CD8-positive, alpha-beta memory T cell (primary cell): ENCODE measurements at regions not wholly inside any gene's neighbourhood (a gene's known extent, or its start where the extent isn't known, plus 50 kb on each side); places are given as distances from the start of the nearest gene placed in this dataset.

Experiments
- CTCF ChIA-PET: fragments of 350-600 bp; sonication (Branson Sonifier 250); formaldehyde crosslinking; loops from one replicate; lab custom pipeline; 2021; ENCODE audit warnings: antibody characterized with exemption; lab: Charles Lee
- POLR2A ChIA-PET: fragments of 350-600 bp; sonication (Branson Sonifier 250); formaldehyde crosslinking; loops from one replicate; lab custom pipeline; 2021; ENCODE audit warnings: antibody characterized with exemption; lab: Charles Lee
- DNase-seq, 5 donors: peaks; one replicate each; pipeline versions ENCODE4 v3.0.0 to v3.0.0-alpha.2; 2020 to 2022; ENCODE audit warnings: mixed read lengths in 1 of 5
- H3K27ac ChIP-seq: one replicate; pipeline ENCODE4 v1.7.0; 2013; ENCODE audit warnings: low read depth, mild to moderate bottlenecking, low read length, moderate library complexity
- H3K27me3 ChIP-seq: 2 replicates; pipeline ENCODE4 v1.7.0; 2013; ENCODE audit warnings: low read length, mild to moderate bottlenecking; ENCODE audit not compliant: insufficient read depth, poor library complexity, severe bottlenecking
- H3K36me3 ChIP-seq: 2 replicates; pipeline ENCODE4 v1.7.0; 2013; ENCODE audit warnings: mild to moderate bottlenecking, low read length, moderate library complexity; ENCODE audit not compliant: insufficient read depth
- H3K4me1 ChIP-seq: 2 replicates; pipeline ENCODE4 v1.7.0; 2013; ENCODE audit warnings: mild to moderate bottlenecking, low read length, moderate library complexity; ENCODE audit not compliant: insufficient read depth
- H3K4me3 ChIP-seq: 2 replicates; pipeline ENCODE4 v1.7.0; 2013; ENCODE audit warnings: mild to moderate bottlenecking, low read length
- H3K9me3 ChIP-seq: 2 replicates; pipeline ENCODE4 v1.7.0; 2013; ENCODE audit warnings: mild to moderate bottlenecking, low read length
- H3K27ac Mint-ChIP-seq, 8 donors: one replicate each; pipeline ENCODE4 v1.8.0; 2020 to 2021; ENCODE audit warnings: mixed read lengths in 8 of 8, mild to moderate bottlenecking in 6 of 8, inconsistent platforms in 3 of 8, moderate library complexity in 3 of 8
- H3K27me3 Mint-ChIP-seq, 2 donors: one replicate each; pipeline ENCODE4 v1.8.0; 2020 to 2021; ENCODE audit warnings: mixed read lengths in 2 of 2, mild to moderate bottlenecking in 1 of 2, moderate library complexity in 1 of 2
- H3K36me3 Mint-ChIP-seq, 3 donors: one replicate each; pipeline ENCODE4 v1.8.0; 2020 to 2021; ENCODE audit warnings: mixed read lengths in 3 of 3, inconsistent platforms in 1 of 3, mild to moderate bottlenecking in 1 of 3
- H3K4me1 Mint-ChIP-seq, 3 donors: one replicate each; pipeline ENCODE4 v1.8.0; 2020 to 2021; ENCODE audit warnings: mixed read lengths in 3 of 3, inconsistent platforms in 1 of 3, mild to moderate bottlenecking in 1 of 3
- H3K4me3 Mint-ChIP-seq, 7 donors: one replicate each; pipeline ENCODE4 v1.8.0; 2020 to 2021; ENCODE audit warnings: mixed read lengths in 7 of 7, mild to moderate bottlenecking in 6 of 7, moderate library complexity in 4 of 7, inconsistent platforms in 2 of 7
- H3K9me3 Mint-ChIP-seq, 5 donors: one replicate each; pipeline ENCODE4 v1.8.0; 2020 to 2022; ENCODE audit warnings: mixed read lengths in 5 of 5, mild to moderate bottlenecking in 3 of 5, moderate library complexity in 2 of 5, inconsistent platforms in 1 of 5

DNA sequence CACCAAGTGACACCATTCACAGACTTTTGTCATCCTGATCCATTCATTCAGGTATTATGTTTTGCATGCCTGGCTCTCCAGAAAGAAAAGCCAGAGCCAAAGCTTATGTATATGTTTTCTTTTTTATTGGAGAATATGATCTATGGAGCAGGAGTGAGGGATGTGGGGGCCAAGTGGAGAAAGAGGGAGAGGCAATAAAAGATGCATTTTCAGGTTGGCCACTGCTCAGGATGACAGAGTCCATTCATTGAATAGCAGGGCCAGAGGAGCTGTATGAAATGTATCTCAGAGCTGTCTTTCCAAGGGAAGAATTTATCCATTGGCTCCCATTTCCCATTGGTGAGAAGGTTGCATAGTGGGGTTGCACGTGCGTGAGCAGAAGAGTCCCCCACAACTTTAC, 416.1 kb downstream of the ATP23 start:
- Mint-ChIP-seq H3K4me1 (peaks cover 0 to 4% (median 0%) of the 10 kb centered on the region in 3 donors), H3K36me3 (no peaks in the 10 kb centered on the region)

DNA sequence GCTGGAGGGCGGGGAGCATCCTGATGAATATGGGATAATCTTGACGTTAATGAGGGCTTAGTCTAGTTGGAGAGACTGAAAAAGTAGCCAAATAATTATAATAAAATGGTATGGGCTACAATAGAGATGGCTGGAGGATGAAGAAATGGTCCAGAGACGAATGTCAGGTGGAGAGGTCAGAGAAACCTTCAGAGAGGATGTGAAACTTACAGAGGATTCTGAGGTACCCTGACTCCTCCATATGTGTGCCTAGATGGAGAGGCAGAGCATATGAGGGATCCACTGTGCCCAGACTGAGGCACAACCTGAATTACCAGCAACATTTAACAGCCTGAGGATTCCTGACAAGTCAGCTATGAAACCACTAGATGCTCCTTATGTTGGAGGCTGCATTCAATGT, 417.0 kb downstream of the ATP23 start:
- Histone ChIP-seq H3K27me3 (no peaks in the 10 kb centered on the region), H3K36me3 (no peaks in the 10 kb centered on the region), H3K4me1 (no peaks in the 10 kb centered on the region), H3K9me3 (no peaks in the 10 kb centered on the region), H3K27ac (no peak overlapping the region), H3K4me3 (no peak overlapping the region)
- H3K4me1 Mint-ChIP-seq = peaks cover 0 to 4% (median 0%) of the 10 kb centered on the region in 3 donors
- ChIA-PET CTCF (no interaction called here), POLR2A (no interaction called here)
- DNase-seq = no peak
- H3K27me3 Mint-ChIP-seq = peaks cover 3 to 9% of the 10 kb centered on the region in 2 donors
- H3K4me3 Mint-ChIP-seq = no peak overlapping the region
- no peak overlapping the region for H3K27ac Mint-ChIP-seq
- no peaks in the 10 kb centered on the region for H3K36me3 Mint-ChIP-seq
- peaks cover 0 to 2% (median 0%) of the 10 kb centered on the region in 5 donors for H3K9me3 Mint-ChIP-seq

More for the DNA sequence above, 416.1 kb downstream of the ATP23 start:
- CTCF ChIA-PET = interaction anchor here (1.2 kb wide), 1 partner anchor 9 kb away, joined by 4 read pairs; no protein-coding TSS in a partner anchor
- Histone ChIP-seq H3K27me3 (no peaks in the 10 kb centered on the region), H3K9me3 (no peaks in the 10 kb centered on the region), H3K27ac (no peak overlapping the region), H3K4me3 (no peak overlapping the region), H3K36me3 (no peaks in the 10 kb centered on the region), H3K4me1 (no peaks in the 10 kb centered on the region)
- POLR2A ChIA-PET = no interaction called here
- Mint-ChIP-seq H3K9me3 (peaks cover 0 to 2% (median 0%) of the 10 kb centered on the region in 5 donors), H3K27me3 (peaks cover 3 to 10% of the 10 kb centered on the region in 2 donors), H3K27ac (no peak overlapping the region), H3K4me3 (no peak overlapping the region)
- no peak for DNase-seq

DNA sequence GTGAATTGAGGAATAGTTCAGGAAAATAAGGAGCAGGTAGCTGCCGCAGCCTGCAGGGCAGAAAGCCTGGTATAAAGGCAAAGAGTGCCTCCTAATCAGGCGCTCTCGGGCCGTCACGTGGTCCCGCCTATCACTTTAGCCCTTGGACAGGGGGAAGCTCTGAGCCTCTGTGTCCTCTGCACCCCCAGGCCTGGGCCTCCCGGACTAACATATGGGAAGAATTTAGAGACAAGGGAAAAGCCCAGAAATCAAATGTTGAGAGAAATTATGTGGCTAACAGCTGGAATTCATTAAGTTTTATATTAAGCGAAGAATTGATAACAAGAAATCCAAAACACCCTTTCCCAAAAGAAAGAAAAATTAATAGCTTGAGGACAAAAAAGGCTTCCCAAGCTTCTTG, 417.7 kb downstream of the ATP23 start:
- H3K27ac Mint-ChIP-seq = no peak overlapping the region
- H3K27me3 ChIP-seq = no peaks in the 10 kb centered on the region
- DNase-seq = no peak
- H3K4me3 ChIP-seq = no peak overlapping the region
- ChIA-PET POLR2A (no interaction called here), CTCF (no interaction called here)
- no peaks in the 10 kb centered on the region for H3K36me3 ChIP-seq
- H3K4me1 ChIP-seq = no peaks in the 10 kb centered on the region
- H3K36me3 Mint-ChIP-seq = no peaks in the 10 kb centered on the region
- H3K9me3 ChIP-seq = no peaks in the 10 kb centered on the region
- H3K4me1 Mint-ChIP-seq = peaks cover 0 to 4% (median 0%) of the 10 kb centered on the region in 3 donors
- peaks cover 5 to 9% of the 10 kb centered on the region in 2 donors for H3K27me3 Mint-ChIP-seq
- H3K4me3 Mint-ChIP-seq = no peak overlapping the region
- H3K9me3 Mint-ChIP-seq = peaks cover 0 to 2% (median 0%) of the 10 kb centered on the region in 5 donors
- H3K27ac ChIP-seq = no peak overlapping the region

DNA sequence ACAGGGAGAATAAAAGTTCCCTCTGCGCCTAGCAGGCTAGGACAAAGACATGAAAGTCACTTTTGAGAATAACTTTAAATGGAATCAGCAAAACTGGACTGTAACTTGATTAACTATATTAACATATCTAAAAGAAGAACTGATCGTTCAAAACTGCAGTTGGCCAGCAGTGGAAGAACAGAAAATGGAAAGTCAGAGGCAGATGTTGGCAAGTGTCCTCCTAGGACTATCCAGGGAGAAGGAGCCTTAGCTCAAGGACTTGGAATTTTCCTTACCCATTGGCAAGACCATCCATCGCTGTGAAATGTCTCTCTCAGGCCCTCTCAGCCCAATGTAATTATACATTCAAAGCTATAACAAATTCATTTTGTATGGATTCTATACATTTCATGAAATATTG, 419.7 kb downstream of the ATP23 start:
- H3K27me3 ChIP-seq = no peaks in the 10 kb centered on the region
- no peaks in the 10 kb centered on the region for H3K36me3 ChIP-seq
- DNase-seq = no peak
- no peaks in the 10 kb centered on the region for H3K36me3 Mint-ChIP-seq
- no peak overlapping the region for H3K27ac Mint-ChIP-seq
- H3K9me3 ChIP-seq = no peaks in the 10 kb centered on the region
- peaks cover 0 to 4% (median 0%) of the 10 kb centered on the region in 3 donors for H3K4me1 Mint-ChIP-seq
- no peak overlapping the region for H3K4me3 ChIP-seq
- CTCF ChIA-PET = no interaction called here
- no peaks in the 10 kb centered on the region for H3K4me1 ChIP-seq
- H3K27me3 Mint-ChIP-seq = peaks cover 3 to 6% of the 10 kb centered on the region in 2 donors
- H3K27ac ChIP-seq = no peak overlapping the region
- H3K9me3 Mint-ChIP-seq = peaks cover 0 to 4% (median 0%) of the 10 kb centered on the region in 5 donors
- no peak overlapping the region for H3K4me3 Mint-ChIP-seq
- POLR2A ChIA-PET = no interaction called here

DNA sequence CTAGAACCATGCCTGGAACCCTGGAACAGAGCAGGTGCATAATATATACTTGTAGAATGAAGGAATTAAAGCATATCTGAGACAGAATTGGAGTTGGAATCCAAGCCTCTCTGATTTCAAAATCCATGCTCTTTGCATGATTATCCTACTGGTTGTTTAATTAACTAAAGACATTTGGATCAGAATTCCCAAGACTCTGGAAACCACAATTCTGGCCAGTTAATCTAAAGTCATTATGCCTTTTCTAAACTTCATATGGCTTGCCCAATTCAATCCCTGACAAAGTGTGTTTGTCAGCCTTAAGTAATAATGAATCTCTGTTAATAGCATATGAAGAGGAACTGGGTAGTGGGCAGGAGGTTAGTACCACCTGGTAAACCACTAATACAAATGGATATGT, 422.6 kb downstream of the ATP23 start:
- DNase-seq = no peak
- Mint-ChIP-seq H3K4me1 (no peaks in the 10 kb centered on the region), H3K27ac (no peak overlapping the region), H3K4me3 (no peak overlapping the region), H3K9me3 (peaks cover 0 to 2% (median 0%) of the 10 kb centered on the region in 5 donors), H3K36me3 (no peaks in the 10 kb centered on the region), H3K27me3 (peaks cover 3 to 6% of the 10 kb centered on the region in 2 donors)
- H3K27ac ChIP-seq = no peak overlapping the region
- no peak overlapping the region for H3K4me3 ChIP-seq
- H3K9me3 ChIP-seq = no peaks in the 10 kb centered on the region
- H3K36me3 ChIP-seq = no peaks in the 10 kb centered on the region
- H3K27me3 ChIP-seq = no peaks in the 10 kb centered on the region
- CTCF ChIA-PET = no interaction called here
- POLR2A ChIA-PET = no interaction called here
- H3K4me1 ChIP-seq = no peaks in the 10 kb centered on the region

DNA sequence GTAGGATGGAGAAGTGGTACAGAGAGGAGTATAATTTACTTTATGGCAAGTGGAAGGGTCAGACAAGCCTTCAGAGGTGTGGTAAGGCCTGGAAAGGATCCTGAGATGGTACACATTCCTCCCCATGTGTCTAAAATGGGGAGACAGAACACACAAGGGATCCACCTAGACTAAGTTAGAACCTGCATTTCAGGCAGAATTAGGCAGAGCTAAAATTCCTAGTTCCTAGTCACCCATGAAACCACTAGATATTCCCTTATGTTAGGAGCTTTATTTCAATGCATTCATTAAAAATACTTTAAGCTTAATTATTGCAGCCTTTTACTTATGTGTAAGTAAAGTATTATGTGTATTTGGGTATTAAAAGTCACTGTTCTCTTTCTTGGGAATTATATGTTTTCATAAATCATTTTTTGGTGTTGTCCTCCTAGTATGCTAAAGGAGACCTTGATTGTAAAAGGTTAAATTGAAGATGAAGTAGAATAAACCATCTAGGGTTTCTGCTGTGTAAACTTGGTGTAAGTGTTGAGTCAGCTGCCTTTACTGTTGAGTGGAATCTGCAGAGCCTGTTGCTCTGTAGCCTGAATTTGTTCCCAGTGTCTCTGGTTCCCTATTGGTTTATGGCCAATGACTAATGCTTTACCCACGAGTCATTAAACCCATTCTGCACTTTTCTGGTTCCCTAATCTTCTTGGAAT, 423.2 kb downstream of the ATP23 start:
- Mint-ChIP-seq H3K4me1 (no peaks in the 10 kb centered on the region), H3K36me3 (no peaks in the 10 kb centered on the region)
- H3K27me3 ChIP-seq = no peaks in the 10 kb centered on the region

DNA sequence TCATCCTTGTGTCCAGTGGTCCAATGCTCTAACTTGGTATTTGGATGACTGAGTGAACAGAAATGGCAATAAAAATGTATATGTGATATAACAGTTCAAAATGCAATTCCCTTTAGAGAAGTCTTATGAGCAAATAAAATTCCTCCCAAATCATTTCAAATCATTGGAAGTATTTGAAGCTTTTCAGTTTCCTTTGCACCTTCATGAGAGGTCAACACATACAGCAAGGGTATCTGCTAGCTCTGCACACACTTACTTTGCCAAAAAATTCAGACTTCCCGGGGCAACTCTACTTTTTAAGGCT, 423.7 kb downstream of the ATP23 start:
- CTCF ChIA-PET = no interaction called here
- H3K27ac ChIP-seq = no peak overlapping the region
- H3K36me3 ChIP-seq = no peaks in the 10 kb centered on the region
- POLR2A ChIA-PET = no interaction called here
- no peak overlapping the region for H3K4me3 ChIP-seq
- no peaks in the 10 kb centered on the region for H3K9me3 ChIP-seq
- Mint-ChIP-seq H3K9me3 (peaks cover 0 to 2% (median 0%) of the 10 kb centered on the region in 5 donors), H3K4me1 (no peaks in the 10 kb centered on the region), H3K4me3 (no peak overlapping the region), H3K27me3 (peaks cover 3 to 6% of the 10 kb centered on the region in 2 donors), H3K27ac (no peak overlapping the region), H3K36me3 (no peaks in the 10 kb centered on the region)
- H3K27me3 ChIP-seq = no peaks in the 10 kb centered on the region
- no peak for DNase-seq
- H3K4me1 ChIP-seq = no peaks in the 10 kb centered on the region

More for the DNA sequence above, 423.2 kb downstream of the ATP23 start:
- peaks cover 3 to 6% of the 10 kb centered on the region in 2 donors for H3K27me3 Mint-ChIP-seq
- Histone ChIP-seq H3K4me3 (no peak overlapping the region), H3K36me3 (no peaks in the 10 kb centered on the region), H3K4me1 (no peaks in the 10 kb centered on the region), H3K9me3 (no peaks in the 10 kb centered on the region), H3K27ac (no peak overlapping the region)
- H3K4me3 Mint-ChIP-seq = no peak overlapping the region
- POLR2A ChIA-PET = no interaction called here
- peaks cover 0 to 2% (median 0%) of the 10 kb centered on the region in 5 donors for H3K9me3 Mint-ChIP-seq
- H3K27ac Mint-ChIP-seq = no peak overlapping the region
- no peak for DNase-seq
- CTCF ChIA-PET = no interaction called here

DNA sequence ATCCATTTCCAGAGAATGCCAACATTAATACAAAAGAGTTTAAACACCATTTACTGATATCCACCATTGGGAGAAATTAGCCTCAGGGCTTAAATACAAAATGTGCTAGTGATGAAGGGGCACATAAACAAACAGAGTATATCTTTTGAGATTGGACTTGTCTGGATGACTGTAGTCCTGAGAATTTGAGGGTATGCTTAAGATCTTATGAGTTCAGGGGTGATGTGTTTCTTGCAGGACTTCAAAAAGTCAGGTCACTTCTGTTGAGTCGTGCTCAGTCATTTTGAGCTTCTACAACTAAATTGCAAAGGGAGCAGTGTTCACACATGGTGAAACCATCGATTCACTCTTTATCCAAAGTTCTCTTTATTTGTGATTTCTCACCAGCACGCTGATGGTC, 425.7 kb downstream of the ATP23 start:
- no peak overlapping the region for H3K27ac ChIP-seq
- H3K9me3 ChIP-seq = no peaks in the 10 kb centered on the region
- peaks cover 3 to 5% of the 10 kb centered on the region in 2 donors for H3K27me3 Mint-ChIP-seq
- no peak overlapping the region for H3K27ac Mint-ChIP-seq
- peaks cover 0 to 2% (median 0%) of the 10 kb centered on the region in 5 donors for H3K9me3 Mint-ChIP-seq
- DNase-seq = no peak
- no peak overlapping the region for H3K4me3 ChIP-seq
- POLR2A ChIA-PET = no interaction called here
- no peaks in the 10 kb centered on the region for H3K36me3 ChIP-seq
- no peaks in the 10 kb centered on the region for H3K4me1 Mint-ChIP-seq
- no peaks in the 10 kb centered on the region for H3K27me3 ChIP-seq
- no peaks in the 10 kb centered on the region for H3K36me3 Mint-ChIP-seq
- CTCF ChIA-PET = no interaction called here
- H3K4me1 ChIP-seq = no peaks in the 10 kb centered on the region
- H3K4me3 Mint-ChIP-seq = no peak overlapping the region
